ENCODE measurements at regions not wholly inside any gene's neighbourhood (a gene's known extent, or its start where the extent isn't known, plus 50 kb on each side); places are given as distances from the start of the nearest gene placed in this dataset.
"Not testable (repeated sequence)": the region's sequence is repeated elsewhere in the genome, so short reads cannot be mapped to it uniquely, and the experiment has no call there.

DNA sequence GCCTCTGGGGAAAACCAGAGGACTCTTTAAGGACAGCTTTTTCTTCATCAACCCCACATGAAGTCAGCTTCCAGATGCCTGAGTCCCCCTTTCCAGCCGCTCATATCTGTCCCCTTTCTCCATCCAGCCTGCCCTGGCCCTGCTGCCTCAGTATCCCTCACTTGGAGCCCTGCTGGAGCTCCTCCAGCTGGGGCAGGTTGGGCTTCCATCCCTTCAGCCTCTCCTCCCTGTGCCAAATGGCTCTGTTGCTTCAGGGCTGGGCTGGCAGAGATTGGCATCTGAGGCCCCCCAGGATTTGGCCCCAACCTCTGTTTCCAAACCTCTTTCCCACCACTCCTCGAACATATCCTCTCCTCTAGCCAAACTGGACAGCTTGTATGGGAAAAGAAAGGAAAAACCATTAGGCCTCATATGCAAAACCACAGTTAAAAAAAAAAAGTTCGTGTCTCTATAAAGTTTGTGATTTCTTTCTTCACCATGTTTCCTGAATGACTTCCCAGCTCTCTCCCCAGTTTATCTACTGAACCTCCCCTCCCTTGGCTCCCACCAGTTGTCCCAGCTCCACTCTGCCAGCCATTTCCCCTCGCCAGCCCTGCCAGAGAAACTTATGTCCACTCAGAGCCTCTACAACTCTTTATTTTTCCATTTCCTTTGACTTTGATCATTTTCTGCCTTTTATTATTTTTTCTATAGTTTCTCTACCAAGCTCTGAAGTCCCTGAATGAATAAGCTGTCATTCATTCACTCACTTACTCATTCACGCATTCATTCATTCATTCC is 217.9 kb downstream of the FOXD2 start:
- Histone ChIP-seq H3K36me3 (no peaks in the 10 kb centered on the region), H3K27me3 (replicated peaks) (no peaks in the 10 kb centered on the region), H3K27ac (no peak overlapping the region), H3K9me3 (replicated peaks) (no peaks in the 10 kb centered on the region), H3K4me1 (replicated peaks) (peaks cover 40% of the 10 kb centered on the region), H3K4me3 (no peak overlapping the region)
- DNase-seq (ENCODE audit: low read depth in 1 of 2, low spot score in 2 of 2), result peak in 1 of 2 experiments; percentile 18

DNA sequence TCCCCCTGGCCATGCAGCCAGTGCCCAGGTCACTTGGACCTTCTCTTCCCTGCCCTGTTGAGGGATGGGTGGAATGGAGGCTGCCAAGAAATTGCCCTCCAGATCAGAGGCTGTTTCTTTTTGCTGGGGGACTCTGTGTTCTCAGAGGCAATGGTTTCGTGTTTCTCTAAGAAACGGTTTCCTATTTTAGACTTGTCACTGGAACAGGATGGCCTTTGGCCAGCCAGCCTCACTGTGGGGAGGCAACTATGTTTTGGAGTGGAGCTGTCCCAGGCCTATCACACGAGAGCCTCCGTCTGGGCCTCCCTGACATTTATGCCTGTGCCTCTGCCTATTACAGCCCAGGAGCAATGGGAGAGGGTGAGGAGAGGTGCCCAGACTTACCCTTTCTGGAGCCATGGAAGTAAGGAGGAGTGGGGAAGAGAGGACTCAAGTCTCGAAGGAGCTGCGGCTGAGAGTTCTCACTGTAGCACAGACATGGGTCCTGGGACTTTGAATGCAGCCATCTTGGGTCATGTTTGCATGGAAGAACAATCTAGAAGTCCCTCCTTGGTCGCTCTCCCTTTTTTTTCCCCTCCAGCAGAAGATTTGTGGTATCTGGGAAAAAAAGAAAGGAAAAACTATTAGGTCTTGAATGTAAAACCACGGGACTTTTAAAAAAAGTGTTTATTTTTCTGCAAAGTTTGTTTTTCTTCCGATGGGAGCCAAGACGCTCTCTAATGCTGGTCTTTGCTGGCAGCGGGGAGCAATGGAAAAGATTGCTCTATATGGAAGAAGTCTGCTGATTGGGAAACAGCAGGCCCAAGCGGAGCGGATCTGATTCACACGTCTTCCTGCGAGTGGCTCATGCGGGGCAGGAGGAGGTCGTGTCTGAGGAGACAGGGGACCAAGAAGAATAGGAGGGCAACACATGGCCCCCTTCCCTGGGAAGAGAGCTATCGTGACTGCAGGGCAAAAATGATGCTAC is 219.2 kb downstream of the FOXD2 start:
- no peaks in the 10 kb centered on the region for H3K27me3 ChIP-seq (replicated peaks)
- DNase-seq (ENCODE audit: low read depth in 1 of 2, low spot score in 2 of 2), result peak; percentile 75 to 82

DNA sequence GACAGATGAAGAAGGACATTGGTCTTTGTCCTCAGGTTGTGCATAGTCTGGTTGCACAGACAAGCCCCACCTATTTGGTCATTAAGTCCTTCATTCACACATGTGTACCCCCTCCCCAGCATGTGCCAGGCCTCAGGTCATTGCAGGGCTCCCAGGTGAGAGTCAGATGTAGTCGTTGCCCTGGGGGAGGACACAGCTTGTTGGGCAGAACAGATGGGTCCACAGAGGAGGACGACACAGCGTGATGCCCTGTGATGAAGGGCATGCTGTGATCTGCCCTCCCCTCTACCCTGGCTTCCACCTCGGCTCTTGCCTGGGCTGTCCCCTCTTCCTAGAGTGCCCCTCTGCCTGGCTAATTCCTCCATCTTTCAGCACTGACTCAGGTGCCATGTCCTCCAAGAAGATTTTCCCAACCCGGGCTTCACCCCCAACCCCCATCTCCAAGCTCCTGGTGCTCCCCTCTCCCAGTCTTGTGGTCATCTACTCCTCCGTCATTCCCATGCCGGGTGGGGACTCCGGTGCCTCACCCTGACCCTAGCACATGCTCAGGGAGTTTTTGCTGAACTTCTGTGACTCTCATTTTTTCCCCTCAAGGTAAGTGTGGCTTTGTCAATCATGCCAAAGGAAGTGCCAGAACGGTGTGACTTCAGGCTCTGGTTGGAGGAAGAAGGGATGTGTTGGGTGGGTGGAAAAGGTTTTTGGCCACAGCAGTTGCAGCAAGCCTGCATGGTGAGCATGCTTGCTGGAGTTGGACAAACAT is 220.5 kb downstream of the FOXD2 start:
- Histone ChIP-seq H3K9me3 (replicated peaks) (no peaks in the 10 kb centered on the region), H3K27ac (no peak overlapping the region), H3K4me3 (no peak overlapping the region), H3K4me1 (replicated peaks) (peaks cover 20% of the 10 kb centered on the region), H3K36me3 (no peaks in the 10 kb centered on the region), H3K27me3 (replicated peaks) (no peaks in the 10 kb centered on the region)
- peak in 1 of 2 experiments; percentile 35 for DNase-seq (ENCODE audit: low read depth in 1 of 2, low spot score in 2 of 2)

More for the DNA sequence above, 219.2 kb downstream of the FOXD2 start:
- Histone ChIP-seq H3K27ac (peak overlapping the region; percentile 33), H3K36me3 (no peaks in the 10 kb centered on the region), H3K9me3 (replicated peaks) (no peaks in the 10 kb centered on the region), H3K4me1 (replicated peaks) (peaks cover 27% of the 10 kb centered on the region), H3K4me3 (no peak overlapping the region)

DNA sequence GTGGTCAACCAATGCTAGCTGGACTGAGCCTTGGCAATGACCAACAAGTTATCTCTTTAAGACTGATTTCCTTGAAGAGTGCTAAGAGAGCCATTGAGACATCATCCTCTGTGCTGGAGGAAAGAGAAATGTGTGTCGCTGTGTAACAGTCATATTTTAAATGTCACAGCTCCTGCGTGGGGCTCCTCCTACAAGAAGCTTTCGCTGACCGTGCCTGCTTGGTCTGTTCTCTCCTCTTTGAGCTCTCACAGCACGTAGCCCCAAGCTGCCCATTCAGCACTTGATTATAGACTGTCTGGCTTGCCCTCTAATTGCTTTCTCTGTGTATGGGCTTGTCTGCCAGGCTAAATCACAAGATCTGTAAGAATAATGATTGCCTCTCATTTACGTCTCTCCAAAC is 221.3 kb downstream of the FOXD2 start:
- no peaks in the 10 kb centered on the region for H3K9me3 ChIP-seq (replicated peaks)
- H3K27me3 ChIP-seq (replicated peaks), result no peaks in the 10 kb centered on the region
- no peak overlapping the region for H3K27ac ChIP-seq
- peak in 1 of 2 experiments; percentile 26 for DNase-seq (ENCODE audit: low read depth in 1 of 2, low spot score in 2 of 2)
- peaks cover 20% of the 10 kb centered on the region for H3K4me1 ChIP-seq (replicated peaks)
- no peak overlapping the region for H3K4me3 ChIP-seq
- H3K36me3 ChIP-seq, result no peaks in the 10 kb centered on the region

DNA sequence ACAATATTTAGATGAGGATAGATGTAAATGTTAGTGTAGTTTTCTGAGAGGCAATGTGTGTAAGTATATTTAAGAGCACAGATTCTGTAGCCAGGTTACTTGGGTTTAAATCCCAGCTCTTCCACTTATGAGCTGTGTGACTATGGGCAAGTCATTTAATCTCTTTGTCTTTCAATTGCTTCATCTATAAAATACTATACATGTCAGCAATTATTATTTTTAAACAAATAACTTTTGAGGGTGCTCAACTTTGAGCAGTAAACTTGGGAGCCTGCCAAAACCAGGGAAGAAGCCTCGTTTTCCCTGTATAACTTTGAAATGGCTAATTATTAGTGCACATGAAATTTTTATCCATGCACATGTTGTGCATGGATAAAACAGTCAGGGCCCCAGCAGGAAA is 222.8 kb downstream of the FOXD2 start:
- no peaks in the 10 kb centered on the region for H3K27me3 ChIP-seq (replicated peaks)
- DNase-seq (ENCODE audit: low read depth in 1 of 2, low spot score in 2 of 2), result peak in 1 of 2 experiments; percentile 13
- H3K4me1 ChIP-seq (replicated peaks), result peaks cover 20% of the 10 kb centered on the region
- H3K4me3 ChIP-seq, result no peak overlapping the region
- H3K9me3 ChIP-seq (replicated peaks), result no peaks in the 10 kb centered on the region
- no peak overlapping the region for H3K27ac ChIP-seq
- H3K36me3 ChIP-seq, result no peaks in the 10 kb centered on the region

DNA sequence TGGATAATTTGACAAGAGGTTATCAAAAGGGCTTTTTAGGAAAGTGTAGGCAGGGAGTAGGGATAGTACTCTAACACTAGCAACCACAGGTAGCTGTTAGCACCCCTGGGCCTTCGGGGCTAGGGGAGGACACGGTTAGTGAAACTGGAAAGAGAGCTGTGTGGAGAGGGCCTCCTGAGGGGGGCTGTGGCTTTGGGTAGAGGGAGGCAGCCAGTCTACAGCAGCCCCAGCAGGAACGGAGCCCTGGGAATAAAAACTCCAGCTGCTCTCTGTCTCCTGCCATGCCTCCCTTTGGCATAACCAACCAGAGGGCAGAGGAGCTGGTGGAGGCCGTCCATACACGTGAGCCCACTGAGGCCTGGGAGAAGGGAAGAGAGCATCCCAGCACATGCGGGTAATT is 223.2 kb downstream of the FOXD2 start:
- DNase-seq (ENCODE audit: low read depth in 1 of 2, low spot score in 2 of 2), result peak in 1 of 2 experiments; percentile 34

DNA sequence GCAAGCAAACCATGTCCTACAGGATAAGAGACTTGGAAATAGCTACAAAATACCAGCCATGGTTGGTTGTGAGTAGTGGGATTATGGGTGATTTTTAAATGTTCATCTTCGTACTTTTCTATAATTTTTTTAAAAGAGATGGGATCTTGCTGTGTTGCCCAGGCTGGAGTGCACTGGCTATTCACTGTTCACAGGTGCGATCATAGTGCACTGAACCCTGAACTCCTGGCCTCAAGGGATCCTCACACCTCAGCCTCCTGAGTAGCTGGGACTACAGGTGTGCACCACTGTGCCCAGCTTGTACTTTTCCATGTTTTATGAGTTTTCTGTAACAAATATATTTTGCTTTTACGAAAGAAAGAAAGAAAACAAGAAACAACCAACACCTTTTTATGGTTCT is 224.2 kb downstream of the FOXD2 start:
- H3K4me1 ChIP-seq (replicated peaks), result peaks cover 10% of the 10 kb centered on the region
- H3K4me3 ChIP-seq, result no peak overlapping the region
- DNase-seq (ENCODE audit: low read depth in 1 of 2, low spot score in 2 of 2), result no peak
- no peaks in the 10 kb centered on the region for H3K36me3 ChIP-seq
- H3K9me3 ChIP-seq (replicated peaks), result no peaks in the 10 kb centered on the region
- H3K27ac ChIP-seq, result no peak overlapping the region
- H3K27me3 ChIP-seq (replicated peaks), result no peaks in the 10 kb centered on the region

More for the DNA sequence above, 223.2 kb downstream of the FOXD2 start:
- Histone ChIP-seq H3K27ac (no peak overlapping the region), H3K4me3 (no peak overlapping the region), H3K4me1 (replicated peaks) (peaks cover 20% of the 10 kb centered on the region), H3K9me3 (replicated peaks) (no peaks in the 10 kb centered on the region), H3K36me3 (no peaks in the 10 kb centered on the region), H3K27me3 (replicated peaks) (no peaks in the 10 kb centered on the region)

DNA sequence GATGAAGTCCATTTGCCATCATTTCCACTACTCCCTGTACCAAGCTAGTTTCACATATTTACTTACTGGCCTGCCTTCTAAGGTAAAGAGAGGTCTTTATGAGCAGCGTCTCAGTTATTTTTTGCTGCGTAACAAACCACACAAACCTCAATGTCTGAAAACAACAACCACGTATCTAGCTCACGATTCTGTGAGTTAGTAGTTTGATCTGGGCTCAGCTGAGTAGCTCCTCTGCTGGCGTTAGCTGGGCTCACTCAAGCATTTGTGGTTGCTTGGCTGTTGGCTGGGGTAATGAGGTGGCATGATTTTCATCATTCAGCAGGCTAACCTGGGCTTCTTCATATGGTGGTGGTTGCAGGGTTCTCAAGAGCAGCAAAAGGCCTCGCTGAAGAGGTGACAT is 225.4 kb downstream of the FOXD2 start:
- no peak overlapping the region for H3K4me3 ChIP-seq
- no peak for DNase-seq (ENCODE audit: low read depth in 1 of 2, low spot score in 2 of 2)
- no peaks in the 10 kb centered on the region for H3K36me3 ChIP-seq
- H3K9me3 ChIP-seq (replicated peaks), result no peaks in the 10 kb centered on the region
- H3K27me3 ChIP-seq (replicated peaks), result no peaks in the 10 kb centered on the region
- H3K4me1 ChIP-seq (replicated peaks), result no peaks in the 10 kb centered on the region
- H3K27ac ChIP-seq, result no peak overlapping the region

DNA sequence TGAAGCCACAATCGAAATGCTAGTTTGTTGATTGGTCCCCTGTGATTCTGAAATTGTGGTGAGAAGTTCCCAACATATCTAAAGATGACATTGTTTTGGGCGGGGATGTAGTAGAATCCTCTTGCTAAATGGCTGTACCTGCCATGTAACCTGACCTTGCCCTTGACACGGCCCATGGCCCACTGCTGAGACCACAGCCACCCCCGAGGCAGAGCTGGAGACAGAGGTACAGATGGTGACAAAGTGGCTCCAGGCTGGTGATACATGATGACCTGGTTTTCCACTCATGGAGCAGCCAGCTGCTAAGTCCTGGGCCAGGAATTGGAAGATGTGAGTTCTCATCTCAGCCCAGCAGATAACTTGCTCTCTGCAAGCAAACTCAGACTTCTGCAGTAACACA is 226.5 kb downstream of the FOXD2 start:
- H3K27ac ChIP-seq, result no peak overlapping the region
- no peak overlapping the region for H3K4me3 ChIP-seq
- no peaks in the 10 kb centered on the region for H3K9me3 ChIP-seq (replicated peaks)
- no peaks in the 10 kb centered on the region for H3K27me3 ChIP-seq (replicated peaks)
- peak in 1 of 2 experiments; percentile 28 for DNase-seq (ENCODE audit: low read depth in 1 of 2, low spot score in 2 of 2)
- no peaks in the 10 kb centered on the region for H3K4me1 ChIP-seq (replicated peaks)
- H3K36me3 ChIP-seq, result no peaks in the 10 kb centered on the region

DNA sequence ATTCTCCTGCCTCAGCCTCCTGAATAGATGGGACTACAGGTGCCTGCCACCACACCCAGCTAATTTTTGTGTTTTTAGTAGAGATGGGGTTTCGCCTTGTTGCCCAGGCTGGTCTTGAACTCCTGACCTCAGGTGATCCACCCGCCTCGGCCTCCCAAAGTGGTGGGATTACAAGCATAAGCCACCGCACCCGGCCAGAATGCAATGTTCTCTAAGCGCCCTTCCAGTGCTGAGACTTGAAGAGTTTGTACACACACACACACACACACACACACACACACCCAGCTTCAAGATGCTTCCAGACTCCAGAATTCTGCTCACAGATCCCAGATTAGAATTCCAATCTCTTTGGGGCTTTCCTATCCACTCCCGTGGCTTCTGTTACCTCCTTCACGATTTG is 227.1 kb downstream of the FOXD2 start:
- not testable (repeated sequence) for H3K4me3 ChIP-seq; H3K9me3 ChIP-seq (replicated peaks); DNase-seq (ENCODE audit: low read depth in 1 of 2, low spot score in 2 of 2); H3K27me3 ChIP-seq (replicated peaks); H3K27ac ChIP-seq; H3K4me1 ChIP-seq (replicated peaks); H3K36me3 ChIP-seq

DNA sequence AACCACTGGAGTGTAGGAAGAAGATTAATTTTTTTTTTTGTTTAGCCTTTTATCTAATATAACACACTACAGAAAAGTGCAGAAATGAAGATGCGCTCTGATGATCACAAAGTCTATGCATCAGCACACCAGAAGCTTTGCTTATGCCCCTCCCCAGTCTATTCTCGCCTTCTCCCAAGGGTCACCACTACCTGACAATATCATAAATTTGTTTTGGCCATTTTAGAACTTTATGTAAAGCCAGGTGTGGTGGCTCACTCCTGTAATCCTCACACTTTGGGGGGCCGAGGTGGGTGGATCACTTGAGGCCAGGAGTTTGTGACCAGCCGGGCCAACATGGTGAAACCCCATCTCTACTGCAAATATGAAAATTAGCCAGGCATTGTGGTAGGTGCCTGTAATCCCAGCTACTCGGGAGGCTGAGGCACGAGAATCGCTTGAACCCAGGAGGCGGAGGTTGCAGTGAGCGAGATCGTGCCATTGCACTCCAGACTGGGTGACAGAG is 231.3 kb downstream of the FOXD2 start:
- Histone ChIP-seq H3K36me3 (no peaks in the 10 kb centered on the region), H3K4me1 (replicated peaks) (no peaks in the 10 kb centered on the region)
- DNase-seq (ENCODE audit: low read depth in 1 of 2, low spot score in 2 of 2), result peak in 1 of 2 experiments; percentile 22

DNA sequence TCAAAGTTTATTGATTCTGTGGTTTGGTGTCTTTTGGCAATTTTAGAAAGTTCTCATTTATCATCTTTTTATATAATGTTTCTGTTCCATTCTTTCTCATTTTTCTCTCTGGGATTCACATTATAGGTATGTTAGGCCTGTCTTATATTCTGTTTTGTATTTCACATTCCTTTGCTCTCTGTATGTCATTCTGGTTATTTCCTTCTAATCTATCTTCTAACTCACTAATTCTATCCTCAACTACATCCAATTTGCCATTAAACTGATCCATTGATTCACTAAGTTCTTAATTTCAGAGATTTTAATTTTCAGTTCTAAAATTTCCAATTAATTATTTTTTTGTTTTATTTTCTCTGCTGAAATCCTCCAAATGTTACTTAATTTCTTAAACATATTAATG is 234.8 kb downstream of the FOXD2 start:
- Histone ChIP-seq H3K36me3 (no peaks in the 10 kb centered on the region), H3K27me3 (replicated peaks) (no peaks in the 10 kb centered on the region), H3K4me3 (no peak overlapping the region), H3K27ac (no peak overlapping the region), H3K4me1 (replicated peaks) (no peaks in the 10 kb centered on the region), H3K9me3 (replicated peaks) (no peaks in the 10 kb centered on the region)
- DNase-seq (ENCODE audit: low read depth in 1 of 2, low spot score in 2 of 2), result no peak

More for the DNA sequence above, 231.3 kb downstream of the FOXD2 start:
- H3K27ac ChIP-seq, result no peak overlapping the region
- no peaks in the 10 kb centered on the region for H3K27me3 ChIP-seq (replicated peaks)
- no peak overlapping the region for H3K4me3 ChIP-seq
- no peaks in the 10 kb centered on the region for H3K9me3 ChIP-seq (replicated peaks)

DNA sequence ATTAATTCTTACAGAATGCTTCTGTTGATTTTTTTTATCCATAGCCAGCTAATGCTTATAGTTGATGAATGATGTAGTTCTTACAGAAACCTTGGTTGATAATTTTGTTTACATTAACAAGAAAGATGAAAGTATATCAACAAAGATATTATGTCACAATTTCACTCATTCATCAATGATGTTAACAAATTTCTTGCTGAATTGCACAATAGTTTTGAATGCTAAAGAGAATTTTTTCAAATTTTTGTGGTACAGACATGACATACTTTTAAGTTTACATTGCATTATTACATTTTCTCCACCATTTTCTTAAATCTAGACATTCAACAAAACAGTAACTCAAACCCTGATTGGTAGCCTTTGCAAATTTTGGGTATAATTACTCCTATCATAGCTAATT is 236.3 kb downstream of the FOXD2 start:
- DNase-seq (ENCODE audit: low read depth in 1 of 2, low spot score in 2 of 2), result no peak
- Histone ChIP-seq H3K27me3 (replicated peaks) (no peaks in the 10 kb centered on the region), H3K27ac (no peak overlapping the region), H3K9me3 (replicated peaks) (no peaks in the 10 kb centered on the region), H3K4me3 (no peak overlapping the region), H3K36me3 (no peaks in the 10 kb centered on the region), H3K4me1 (replicated peaks) (peaks cover 4% of the 10 kb centered on the region)
